NCI-H2107 treated with DMSO at 0.1 percent for 48 hours (cell line): ENCODE measurements at regions not wholly inside any gene's neighbourhood (a gene's known extent, or its start where the extent isn't known, plus 50 kb on each side); places are given as distances from the start of the nearest gene placed in this dataset.

Experiments used
- DNase-seq: peaks from one replicate; lab custom pipeline; 2025; ENCODE audit not compliant: unreplicated experiment; lab: John Stamatoyannopoulos, UW

- no peak for DNase-seq
Observed at GRCh38 chr19:46911456-46911855, 50.7 kb downstream of the ARHGAP35 start.

GRCh38 chr19:46913198-46913851, 52.5 kb downstream of the ARHGAP35 start:
- DNase-seq = no peak

GRCh38 chr19:46913852-46914430, 53.1 kb downstream of the ARHGAP35 start:
- DNase-seq = no peak

GRCh38 chr19:46915386-46915785, 54.6 kb downstream of the ARHGAP35 start:
- no peak for DNase-seq

GRCh38 chr19:46917002-46917401, 56.2 kb downstream of the ARHGAP35 start:
- DNase-seq = no peak

GRCh38 chr19:46919324-46919723, 58.5 kb downstream of the ARHGAP35 start:
- DNase-seq = no peak

GRCh38 chr19:46920362-46920761, 59.6 kb downstream of the ARHGAP35 start:
- DNase-seq = no peak

- DNase-seq = no peak
Observed at GRCh38 chr19:46921071-46921470, 60.3 kb downstream of the ARHGAP35 start.

- DNase-seq = no peak
Observed at GRCh38 chr19:46922465-46922864, 61.7 kb downstream of the ARHGAP35 start.

- no peak for DNase-seq
Observed at GRCh38 chr19:46924874-46925547, 64.2 kb downstream of the ARHGAP35 start.

GRCh38 chr19:46925548-46925950, 64.8 kb downstream of the ARHGAP35 start:
- DNase-seq = no peak

GRCh38 chr19:46926170-46927071, 65.6 kb downstream of the ARHGAP35 start:
- peak; percentile 80 for DNase-seq

GRCh38 chr19:46927106-46927505, 66.3 kb downstream of the ARHGAP35 start:
- no peak for DNase-seq

- no peak for DNase-seq
Observed at GRCh38 chr19:46927893-46928292, 67.1 kb downstream of the ARHGAP35 start.

GRCh38 chr19:46928951-46929350, 68.2 kb downstream of the ARHGAP35 start:
- DNase-seq = no peak

GRCh38 chr19:46931202-46931601, 70.4 kb downstream of the ARHGAP35 start:
- DNase-seq = no peak

- no peak for DNase-seq
Observed at GRCh38 chr19:46932346-46932745, 71.5 kb downstream of the ARHGAP35 start.

GRCh38 chr19:46935066-46935663, 74.4 kb downstream of the ARHGAP35 start:
- DNase-seq = no peak

GRCh38 chr19:46943150-46943946, 76.3 kb upstream of the NPAS1 start:
- no peak for DNase-seq

GRCh38 chr19:46944123-46944748, 75.4 kb upstream of the NPAS1 start:
- peak; percentile 72 for DNase-seq
